HCT116 (cell line): ENCODE measurements at regions not wholly inside any gene's neighbourhood (a gene's known extent, or its start where the extent isn't known, plus 50 kb on each side); places are given as distances from the start of the nearest gene placed in this dataset.

Source experiments
- ATAC-seq: fragments of 200-7000 bp; cut with Tn5 transposase; 2 replicates; pipeline ENCODE4 v1.9.1; 2020; ENCODE audit warnings: mild to moderate bottlenecking, moderate library complexity
- BruUV-seq: library from RNA; stranded (reverse); fragments of 400-500 nt; replicated peaks from 2 replicates; lab custom pipeline; 2021; lab: Mats Ljungman, UMichigan
- CTCF ChIA-PET: fragments of 300-600 bp; sonication (Branson Sonifier 250); formaldehyde crosslinking; loops from one replicate; lab custom pipeline; 2021; ENCODE audit warnings: antibody characterized with exemption; lab: Charles Lee
- POLR2A ChIA-PET: fragments of 300-600, 350-600 bp; sonication (Branson Sonifier 250); formaldehyde crosslinking; loops from one replicate; lab custom pipeline; 2021; ENCODE audit warnings: antibody characterized with exemption; lab: Charles Lee
- RAD21 ChIA-PET, 2 experiments: fragments of 300-600 bp; sonication (Branson Sonifier 250); formaldehyde crosslinking; loops; one replicate each; lab custom pipeline; 2023; ENCODE audit warnings: low total read pairs in 2 of 2; ENCODE audit not compliant: uncharacterized antibody in 2 of 2, unreplicated experiment in 2 of 2, low non-redundant PET in 1 of 2; lab: Charles Lee
- DNase-seq: peaks from one replicate; pipeline ENCODE4 v3.0.0-alpha.2; 2010; ENCODE audit warnings: low read depth, low spot score
- H2AFZ ChIP-seq: fragments of 200-600 bp; shearing (Covaris generic), sonication (generic); 2 replicates; pipeline ENCODE4 v1.6.1; 2017; ENCODE audit warnings: low read depth, mixed run types, mixed read lengths, antibody characterized with exemption, low read length; ENCODE audit not compliant: poor library complexity, severe bottlenecking
- H3K27ac ChIP-seq: 2 replicates; pipeline ENCODE4 v1.5.1; 2012; ENCODE audit warnings: low read depth, low read length
- H3K27me3 ChIP-seq: fragments of 200-600 bp; sonication (generic); 2 replicates; pipeline ENCODE4 v1.6.1; 2016; ENCODE audit warnings: mixed run types, low read length, mixed read lengths; ENCODE audit not compliant: insufficient read depth
- H3K36me3 ChIP-seq, 2 experiments: fragments of 200-500 bp in 1 of 2; fragments of 200-600 bp in 1 of 2; sonication (Bioruptor generic) in 1 of 2; sonication (generic) in 1 of 2; 2 replicates each; pipeline versions ENCODE4 v1.5.1 to v1.6.1; 2014 to 2016; ENCODE audit warnings: low read length in 2 of 2, inconsistent platforms in 1 of 2, mixed read lengths in 1 of 2, mixed run types in 1 of 2; ENCODE audit not compliant: insufficient read depth in 2 of 2, control insufficient read depth in 1 of 2
- H3K4me1 ChIP-seq, 2 experiments: fragments of 200-600 bp in 1 of 2; sonication (generic) in 1 of 2; 2 replicates each; pipeline versions ENCODE4 v1.5.1 to v1.6.1; 2012 to 2017; ENCODE audit warnings: low read length in 2 of 2, inconsistent platforms in 1 of 2, mild to moderate bottlenecking in 1 of 2, mixed read lengths in 1 of 2, mixed run types in 1 of 2, moderate library complexity in 1 of 2; ENCODE audit not compliant: insufficient read depth in 2 of 2, control insufficient read depth in 1 of 2
- H3K4me2 ChIP-seq: fragments of 200-600 bp; sonication (generic); 2 replicates; pipeline ENCODE4 v1.6.1; 2017; ENCODE audit warnings: mixed run types, low read length, mixed read lengths
- H3K4me3 ChIP-seq, 2 experiments: fragments of 200-600 bp in 1 of 2; sonication (generic) in 1 of 2; replicated peaks in 1 of 2; 2 replicates each; pipeline ENCODE4 v1.5.1; 2011 to 2016; ENCODE audit warnings: low read length in 2 of 2, control low read depth in 1 of 2, low read depth in 1 of 2, mild to moderate bottlenecking in 1 of 2, mixed read lengths in 1 of 2, mixed run types in 1 of 2
- H3K79me2 ChIP-seq: fragments of 200-600 bp; sonication (generic); 2 replicates; pipeline ENCODE4 v1.6.1; 2017; ENCODE audit warnings: mild to moderate bottlenecking, mixed run types, low read length, moderate library complexity, mixed read lengths; ENCODE audit not compliant: insufficient read depth
- H3K9ac ChIP-seq: fragments of 200-600 bp; sonication (generic); 2 replicates; pipeline ENCODE4 v1.6.1; 2016; ENCODE audit warnings: low read length, mixed read lengths
- H3K9me2 ChIP-seq: fragments of 200-600 bp; sonication (generic), shearing (Covaris generic); 2 replicates; pipeline ENCODE4 v1.6.1; 2017; ENCODE audit warnings: mixed run types, mild to moderate bottlenecking, moderate library complexity; ENCODE audit not compliant: insufficient read depth
- H3K9me3 ChIP-seq, 2 experiments: fragments of 200-500 bp in 1 of 2; fragments of 200-600 bp in 1 of 2; sonication (Bioruptor generic) in 1 of 2; sonication (generic) in 1 of 2; 2 replicates each; pipeline ENCODE4 v1.6.1; 2014 to 2017; ENCODE audit warnings: low read length in 2 of 2, mixed read lengths in 2 of 2, inconsistent platforms in 1 of 2, low read depth in 1 of 2, mild to moderate bottlenecking in 1 of 2, mixed run types in 1 of 2, moderate library complexity in 1 of 2; ENCODE audit not compliant: control insufficient read depth in 1 of 2, insufficient read depth in 1 of 2
- H4K20me1 ChIP-seq: fragments of 200-600 bp; sonication (generic), shearing (Covaris generic); 2 replicates; pipeline ENCODE4 v1.6.1; 2017; ENCODE audit warnings: mixed run types, mild to moderate bottlenecking, moderate library complexity; ENCODE audit not compliant: insufficient read depth
- ATF3 ChIP-seq: IDR thresholded peaks from 2 replicates; pipeline ENCODE4 v1.6.1; 2012
- CEBPB ChIP-seq: IDR thresholded peaks from 2 replicates; pipeline ENCODE4 v1.6.1; 2012; ENCODE audit warnings: low read depth
- CTCF ChIP-seq, 3 experiments: fragments of 200-600 bp in 1 of 3; sonication (generic) in 1 of 3; IDR thresholded peaks in 2 of 3; conservative IDR thresholded peaks in 1 of 3; 2 replicates each; pipeline ENCODE4 v1.5.1; 2012 to 2017; ENCODE audit warnings: low read depth in 2 of 3, low read length in 2 of 3, antibody characterized with exemption in 1 of 3, borderline replicate concordance in 1 of 3, control low read depth in 1 of 3, mild to moderate bottlenecking in 1 of 3, mixed read lengths in 1 of 3, mixed run types in 1 of 3, moderate library complexity in 1 of 3; ENCODE audit not compliant: insufficient read depth in 1 of 3
- EZH2 ChIP-seq: fragments of 200-600 bp; sonication (generic); IDR thresholded peaks from 2 replicates; pipeline ENCODE4 v1.6.1; 2017; ENCODE audit warnings: antibody characterized with exemption, mixed run types
- EZH2phosphoT487 ChIP-seq: fragments of 200-600 bp; IDR thresholded peaks from 2 replicates; pipeline ENCODE4 v1.6.1; 2018; ENCODE audit warnings: antibody characterized with exemption, borderline replicate concordance
- FOSL1 ChIP-seq: IDR thresholded peaks from 2 replicates; pipeline ENCODE4 v1.6.1; 2012; ENCODE audit warnings: low read depth
- POLR2AphosphoS5 ChIP-seq: IDR thresholded peaks from 2 replicates; pipeline ENCODE4 v1.6.1; 2011; ENCODE audit warnings: mild to moderate bottlenecking, low read depth, low read length, moderate library complexity
- TCF7L2 ChIP-seq: IDR thresholded peaks from 2 replicates; pipeline ENCODE4 v1.7.0; 2011; ENCODE audit warnings: borderline replicate concordance, inconsistent platforms; ENCODE audit not compliant: insufficient read depth, insufficient read length; ENCODE audit errors: extremely low read depth
- ZBTB33 ChIP-seq: IDR thresholded peaks from 2 replicates; pipeline ENCODE4 v1.6.1; 2011; ENCODE audit warnings: mild to moderate bottlenecking, low read length, moderate library complexity; ENCODE audit not compliant: insufficient replicate concordance; ENCODE audit errors: extremely low read depth
- ZNF274 ChIP-seq: fragments of 200-500 bp; sonication (Bioruptor generic); IDR thresholded peaks from 2 replicates; pipeline ENCODE4 v1.6.1; 2014; ENCODE audit warnings: mild to moderate bottlenecking, low read depth, low read length, inconsistent platforms
- intact Hi-C: fragments of 100-400 bp; cut with micrococcal nuclease; formaldehyde crosslinking; loops from 2 replicates; pipeline ENCODE4 v1.10.0; 2022

GRCh38 chr13:55566334-55566733, 1574.4 kb upstream of the PRR20A start:
- no TSS peak for BruUV-seq
- no peak for ATAC-seq

More at GRCh38 chr13:55566334-55566733, 1574.4 kb upstream of the PRR20A start:
- no peak overlapping the region for H3K27ac ChIP-seq
- H3K4me3 ChIP-seq = no peak overlapping the region
- TF ChIP-seq CTCF (IDR thresholded peaks at IDR 0.05 in 2 of 3, conservative IDR thresholded peaks at IDR 0.05 in 1 of 3; ENCODE audit: borderline replicate concordance in 1 of 3, insufficient read depth in 1 of 3, low read depth in 2 of 3, low read length in 2 of 3) (no peak), ZNF274 (no peak), EZH2 (no peak), TCF7L2 (no peak), ZBTB33 (no peak), ATF3 (no peak), EZH2phosphoT487 (no peak), FOSL1 (no peak), CEBPB (no peak), POLR2AphosphoS5 (no peak)
- TF ChIP-seq, all 23 proteins: peak for 0
- POLR2A ChIA-PET = no interaction called here
- CTCF ChIA-PET = no interaction called here
- Histone ChIP-seq H3K4me1 (no peaks in the 10 kb centered on the region), H2AFZ (no peak overlapping the region), H3K9me3 (peaks cover 16 to 19% of the 10 kb centered on the region in 2 experiments; a peak in 2 of 4 replicates), H4K20me1 (no peaks in the 10 kb centered on the region), H3K79me2 (no peaks in the 10 kb centered on the region), H3K4me2 (no peak overlapping the region), H3K27me3 (no peaks in the 10 kb centered on the region), H3K36me3 (no peaks in the 10 kb centered on the region), H3K9me2 (no peaks in the 10 kb centered on the region), H3K9ac (no peak overlapping the region)
- intact Hi-C loops = no loop called here
- DNase-seq = no peak
- RAD21 ChIA-PET = no interaction called here
